HepG2 (cell line): ENCODE measurements at regions not wholly inside any gene's neighbourhood (a gene's known extent, or its start where the extent isn't known, plus 50 kb on each side); places are given as distances from the start of the nearest gene placed in this dataset.

Experiments used
- ATAC-seq: fragments of 200-7000 bp; cut with Tn5 transposase; 3 replicates; pipeline ENCODE4 v1.9.1; 2020; ENCODE audit warnings: mild to moderate bottlenecking, moderate library complexity
- BruUV-seq: library from RNA; stranded (reverse); fragments of 400-500 nt; replicated peaks from 2 replicates; lab custom pipeline; 2021; lab: Mats Ljungman, UMichigan
- CTCF ChIA-PET: fragments of 300-600 bp; formaldehyde crosslinking; extraction: SDS; loops from one replicate; lab custom pipeline; 2021; ENCODE audit warnings: low total read pairs, inconsistent platforms, low intra/inter-chr PET ratio; lab: Yijun Ruan, JAX
- POLR2A ChIA-PET: fragments of 350-600 bp; sonication (Branson Sonifier 250); formaldehyde crosslinking; loops from one replicate; lab custom pipeline; 2020; ENCODE audit warnings: antibody characterized with exemption, inconsistent platforms; lab: Yijun Ruan, JAX
- DNase-seq: peaks from one replicate; pipeline ENCODE4 v3.0.0-alpha.2; 2015; ENCODE audit warnings: low spot score
- FAIRE-seq: peaks from 3 replicates; lab custom pipeline; 2011; peaks lifted over from hg19 to GRCh38; lab: Jason Lieb, UNC
- H2AFZ ChIP-seq: one replicate; pipeline ENCODE4 v1.6.1; 2011; ENCODE audit warnings: low read length, inconsistent platforms
- H3K27ac ChIP-seq: fragments of 300-600 bp; 3 replicates; pipeline ENCODE4 v1.8.0; 2011; ENCODE audit warnings: mixed run types, mild to moderate bottlenecking, mixed read lengths, low read length, inconsistent platforms; ENCODE audit not compliant: insufficient read depth; ENCODE audit errors: extremely low read length
- H3K27me3 ChIP-seq, 2 experiments: fragments of 200-600 bp in 1 of 2; 2 replicates in 1 of 2; 3 replicates in 1 of 2; pipeline versions ENCODE4 v1.6.0 to v1.8.0; 2011; ENCODE audit warnings: low read length in 2 of 2, mild to moderate bottlenecking in 2 of 2, moderate library complexity in 2 of 2, inconsistent platforms in 1 of 2; ENCODE audit not compliant: insufficient read depth in 2 of 2, control insufficient read depth in 1 of 2
- H3K36me3 ChIP-seq, 2 experiments: fragments of 200-600 bp in 1 of 2; replicated peaks in 1 of 2; 2 replicates in 1 of 2; 3 replicates in 1 of 2; pipeline versions ENCODE4 v1.5.1 to v1.8.0; 2011; ENCODE audit warnings: low read length in 2 of 2, inconsistent platforms in 1 of 2; ENCODE audit not compliant: insufficient read depth in 2 of 2, control insufficient read depth in 1 of 2
- H3K4me1 ChIP-seq: 2 replicates; pipeline ENCODE4 v1.5.1; 2012; ENCODE audit warnings: low read length, inconsistent platforms; ENCODE audit not compliant: insufficient read depth
- H3K4me2 ChIP-seq: 2 replicates; pipeline ENCODE4 v1.6.0; 2011; ENCODE audit warnings: low read depth, low read length, inconsistent platforms
- H3K4me3 ChIP-seq, 3 experiments: fragments of 200-600 bp in 1 of 3; sonication (generic), shearing (Covaris generic) in 1 of 3; replicated peaks in 1 of 3; 2 replicates each; pipeline ENCODE4 v1.5.1; 2011 to 2016; ENCODE audit warnings: low read length in 3 of 3, inconsistent platforms in 2 of 3, low read depth in 2 of 3, mild to moderate bottlenecking in 2 of 3, control low read depth in 1 of 3, mixed read lengths in 1 of 3; ENCODE audit not compliant: insufficient read depth in 1 of 3
- H3K79me2 ChIP-seq: one replicate; pipeline ENCODE4 v1.6.1; 2011; ENCODE audit warnings: low read length, inconsistent platforms; ENCODE audit not compliant: insufficient read depth
- H3K9ac ChIP-seq: 2 replicates; pipeline ENCODE4 v1.6.0; 2011; ENCODE audit warnings: mild to moderate bottlenecking, low read depth, low read length, inconsistent platforms; ENCODE audit not compliant: insufficient read depth
- H3K9me3 ChIP-seq: 2 replicates; pipeline ENCODE4 v1.5.1; 2012; ENCODE audit warnings: mild to moderate bottlenecking, low read length
- H4K20me1 ChIP-seq: 2 replicates; pipeline ENCODE4 v1.6.0; 2011; ENCODE audit warnings: inconsistent platforms, mild to moderate bottlenecking, low read length, moderate library complexity; ENCODE audit not compliant: insufficient read depth
- KAT2B ChIP-seq: fragments of 150-350 bp; IDR thresholded peaks from 2 replicates; pipeline ENCODE4 v1.6.1; 2014; ENCODE audit warnings: low read depth, low read length, borderline replicate concordance
- NFE2 ChIP-seq: sonication (generic); formaldehyde crosslinking; IDR thresholded peaks from 2 replicates; pipeline ENCODE4 v1.4.0; 2020; ENCODE audit warnings: missing genetic modification reagents
- RAD51 ChIP-seq: fragments of 450-650 bp; IDR thresholded peaks from 2 replicates; pipeline ENCODE4 v1.6.1; 2016; ENCODE audit warnings: borderline replicate concordance
- TBX3 ChIP-seq: fragments of 450-650 bp; IDR thresholded peaks from 2 replicates; pipeline ENCODE4 v1.6.1; 2017; ENCODE audit warnings: antibody characterized with exemption, mild to moderate bottlenecking, inconsistent platforms, borderline replicate concordance
- ZNF263 ChIP-seq: sonication (generic); formaldehyde crosslinking; IDR thresholded peaks from 2 replicates; pipeline ENCODE4 v1.4.0; 2020; ENCODE audit warnings: missing genetic modification reagents
- ZNF549 ChIP-seq: sonication (generic); formaldehyde crosslinking; IDR thresholded peaks from 2 replicates; pipeline ENCODE4 v1.5.0; 2020; ENCODE audit warnings: missing genetic modification reagents
- ZNF589 ChIP-seq: sonication (generic); formaldehyde crosslinking; conservative IDR thresholded peaks from 2 replicates; pipeline ENCODE4 v1.8.0; 2022; ENCODE audit warnings: mild to moderate bottlenecking, moderate library complexity, missing genetic modification reagents
- ZNF746 ChIP-seq: sonication (generic); formaldehyde crosslinking; IDR thresholded peaks from 2 replicates; pipeline ENCODE4 v1.8.0; 2022; ENCODE audit warnings: mild to moderate bottlenecking, missing genetic modification reagents
- ZNF761 ChIP-seq: sonication (generic); formaldehyde crosslinking; conservative IDR thresholded peaks from 2 replicates; pipeline ENCODE4 v1.4.0; 2020; ENCODE audit warnings: mild to moderate bottlenecking, missing genetic modification reagents
- ZSCAN20 ChIP-seq: sonication (generic); formaldehyde crosslinking; IDR thresholded peaks from 2 replicates; pipeline ENCODE4 v1.4.0; 2020; ENCODE audit warnings: missing genetic modification reagents, mild to moderate bottlenecking, borderline replicate concordance
- WGBS: methylation state at CpG from one replicate; pipeline ENCODE4 v1.1.6; 2017; ENCODE audit warnings: low lambda C conversion rate; 5-methylcytosine and 5-hydroxymethylcytosine counted together
- in situ Hi-C: cut with HindIII; loops from 2 replicates; pipeline ENCODE4 v1.10.0; 2017; ENCODE audit warnings: low pct_unique_long_range_greater_than_20kb; ENCODE audit not compliant: extremely low pct_ligation_motif_present
- intact Hi-C: fragments of 100-400 bp; cut with micrococcal nuclease; formaldehyde crosslinking; loops from one replicate; pipeline ENCODE4 v1.10.0; 2022; ENCODE audit not compliant: unreplicated experiment
- TF ChIP-seq, protein P1 (sequence below): sonication (generic); formaldehyde crosslinking; IDR thresholded peaks from 2 replicates; pipeline ENCODE4 v1.9.0; 2022; ENCODE audit warnings: low read depth, missing genetic modification reagents
- TF ChIP-seq, protein P2 (sequence below), 2 experiments: sonication (generic) in 1 of 2; formaldehyde crosslinking in 1 of 2; IDR thresholded peaks; 2 replicates each; pipeline versions ENCODE4 v1.4.0 to v1.6.1; 2016 to 2020; ENCODE audit warnings: borderline replicate concordance in 1 of 2, low read depth in 1 of 2, mild to moderate bottlenecking in 1 of 2, missing genetic modification reagents in 1 of 2
- TF ChIP-seq, protein P3 (sequence below): sonication (generic); formaldehyde crosslinking; IDR thresholded peaks from 2 replicates; pipeline ENCODE4 v1.5.1; 2020; ENCODE audit warnings: mild to moderate bottlenecking, missing genetic modification reagents, moderate library complexity
- TF ChIP-seq, protein P4 (sequence below): sonication (generic); formaldehyde crosslinking; IDR thresholded peaks from 2 replicates; pipeline ENCODE4; 2020; ENCODE audit warnings: missing genetic modification reagents, mild to moderate bottlenecking, borderline replicate concordance

DNA sequence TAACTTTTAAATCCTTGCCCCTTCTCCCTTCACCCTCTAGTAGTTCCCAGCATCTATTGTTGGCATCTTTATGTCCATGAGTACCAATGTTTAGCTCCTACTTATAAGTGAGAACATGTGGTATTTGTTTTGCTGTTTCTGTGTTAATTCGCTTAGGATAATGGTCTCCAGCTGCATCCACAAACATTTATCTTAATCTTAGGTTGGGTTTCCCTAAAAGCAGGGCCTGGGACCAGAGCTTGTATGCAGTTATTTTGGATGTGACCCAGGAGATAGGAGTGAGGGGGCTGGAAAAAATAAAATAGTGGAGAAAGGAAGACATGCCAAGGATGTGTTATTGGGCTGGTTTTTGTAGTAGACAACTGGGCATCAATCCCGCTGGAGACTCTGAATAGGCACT lies 571.8 kb downstream of the CCSER2 start (continued):
- TF ChIP-seq ZNF761 (CRISPR knock-in tag) (no peak), ZNF263 (no peak), NFE2 (CRISPR knock-in tag) (no peak)
- TF ChIP-seq, protein P1, sequence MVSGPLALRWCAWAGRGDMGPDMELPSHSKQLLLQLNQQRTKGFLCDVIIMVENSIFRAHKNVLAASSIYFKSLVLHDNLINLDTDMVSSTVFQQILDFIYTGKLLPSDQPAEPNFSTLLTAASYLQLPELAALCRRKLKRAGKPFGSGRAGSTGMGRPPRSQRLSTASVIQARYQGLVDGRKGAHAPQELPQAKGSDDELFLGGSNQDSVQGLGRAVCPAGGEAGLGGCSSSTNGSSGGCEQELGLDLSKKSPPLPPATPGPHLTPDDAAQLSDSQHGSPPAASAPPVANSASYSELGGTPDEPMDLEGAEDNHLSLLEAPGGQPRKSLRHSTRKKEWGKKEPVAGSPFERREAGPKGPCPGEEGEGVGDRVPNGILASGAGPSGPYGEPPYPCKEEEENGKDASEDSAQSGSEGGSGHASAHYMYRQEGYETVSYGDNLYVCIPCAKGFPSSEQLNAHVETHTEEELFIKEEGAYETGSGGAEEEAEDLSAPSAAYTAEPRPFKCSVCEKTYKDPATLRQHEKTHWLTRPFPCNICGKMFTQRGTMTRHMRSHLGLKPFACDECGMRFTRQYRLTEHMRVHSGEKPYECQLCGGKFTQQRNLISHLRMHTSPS (CRISPR knock-in tag): no peak
- TF ChIP-seq, protein P2, sequence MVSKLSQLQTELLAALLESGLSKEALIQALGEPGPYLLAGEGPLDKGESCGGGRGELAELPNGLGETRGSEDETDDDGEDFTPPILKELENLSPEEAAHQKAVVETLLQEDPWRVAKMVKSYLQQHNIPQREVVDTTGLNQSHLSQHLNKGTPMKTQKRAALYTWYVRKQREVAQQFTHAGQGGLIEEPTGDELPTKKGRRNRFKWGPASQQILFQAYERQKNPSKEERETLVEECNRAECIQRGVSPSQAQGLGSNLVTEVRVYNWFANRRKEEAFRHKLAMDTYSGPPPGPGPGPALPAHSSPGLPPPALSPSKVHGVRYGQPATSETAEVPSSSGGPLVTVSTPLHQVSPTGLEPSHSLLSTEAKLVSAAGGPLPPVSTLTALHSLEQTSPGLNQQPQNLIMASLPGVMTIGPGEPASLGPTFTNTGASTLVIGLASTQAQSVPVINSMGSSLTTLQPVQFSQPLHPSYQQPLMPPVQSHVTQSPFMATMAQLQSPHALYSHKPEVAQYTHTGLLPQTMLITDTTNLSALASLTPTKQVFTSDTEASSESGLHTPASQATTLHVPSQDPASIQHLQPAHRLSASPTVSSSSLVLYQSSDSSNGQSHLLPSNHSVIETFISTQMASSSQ (IDR thresholded peaks at IDR 0.05; ENCODE audit: low read depth): no peak
- TF ChIP-seq, protein P2 (CRISPR knock-in tag; IDR thresholded peaks at IDR 0.05; ENCODE audit: borderline replicate concordance): no peak

DNA sequence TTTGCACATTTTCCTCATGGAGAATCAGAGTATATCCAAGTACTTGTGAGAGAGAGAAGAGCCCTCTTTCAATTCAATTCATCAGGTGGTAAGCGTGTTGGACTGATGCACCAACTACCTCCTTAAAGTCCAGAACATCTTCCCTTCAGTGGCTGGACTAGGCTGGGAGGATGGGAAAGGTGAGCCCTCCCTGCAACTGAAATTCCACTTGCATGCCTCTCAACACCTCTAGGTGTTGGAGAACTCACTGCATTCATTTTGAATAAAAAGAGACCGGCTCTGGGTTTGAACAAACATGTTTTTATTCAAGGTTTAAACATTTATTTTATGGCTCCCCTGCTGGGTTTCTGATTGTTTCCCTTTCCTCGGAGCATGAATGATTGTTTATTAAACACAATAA lies 573.5 kb downstream of the CCSER2 start:
- 15% methylated on average over 3 of the region's 3 CpGs for WGBS
- TF ChIP-seq KAT2B: no peak
- no peak for TF ChIP-seq ZNF589 (CRISPR knock-in tag)
- TF ChIP-seq, protein P3, sequence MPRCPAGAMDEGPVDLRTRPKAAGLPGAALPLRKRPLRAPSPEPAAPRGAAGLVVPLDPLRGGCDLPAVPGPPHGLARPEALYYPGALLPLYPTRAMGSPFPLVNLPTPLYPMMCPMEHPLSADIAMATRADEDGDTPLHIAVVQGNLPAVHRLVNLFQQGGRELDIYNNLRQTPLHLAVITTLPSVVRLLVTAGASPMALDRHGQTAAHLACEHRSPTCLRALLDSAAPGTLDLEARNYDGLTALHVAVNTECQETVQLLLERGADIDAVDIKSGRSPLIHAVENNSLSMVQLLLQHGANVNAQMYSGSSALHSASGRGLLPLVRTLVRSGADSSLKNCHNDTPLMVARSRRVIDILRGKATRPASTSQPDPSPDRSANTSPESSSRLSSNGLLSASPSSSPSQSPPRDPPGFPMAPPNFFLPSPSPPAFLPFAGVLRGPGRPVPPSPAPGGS (CRISPR knock-in tag): no peak
- no peak for TF ChIP-seq RAD51
- TF ChIP-seq, protein P4, sequence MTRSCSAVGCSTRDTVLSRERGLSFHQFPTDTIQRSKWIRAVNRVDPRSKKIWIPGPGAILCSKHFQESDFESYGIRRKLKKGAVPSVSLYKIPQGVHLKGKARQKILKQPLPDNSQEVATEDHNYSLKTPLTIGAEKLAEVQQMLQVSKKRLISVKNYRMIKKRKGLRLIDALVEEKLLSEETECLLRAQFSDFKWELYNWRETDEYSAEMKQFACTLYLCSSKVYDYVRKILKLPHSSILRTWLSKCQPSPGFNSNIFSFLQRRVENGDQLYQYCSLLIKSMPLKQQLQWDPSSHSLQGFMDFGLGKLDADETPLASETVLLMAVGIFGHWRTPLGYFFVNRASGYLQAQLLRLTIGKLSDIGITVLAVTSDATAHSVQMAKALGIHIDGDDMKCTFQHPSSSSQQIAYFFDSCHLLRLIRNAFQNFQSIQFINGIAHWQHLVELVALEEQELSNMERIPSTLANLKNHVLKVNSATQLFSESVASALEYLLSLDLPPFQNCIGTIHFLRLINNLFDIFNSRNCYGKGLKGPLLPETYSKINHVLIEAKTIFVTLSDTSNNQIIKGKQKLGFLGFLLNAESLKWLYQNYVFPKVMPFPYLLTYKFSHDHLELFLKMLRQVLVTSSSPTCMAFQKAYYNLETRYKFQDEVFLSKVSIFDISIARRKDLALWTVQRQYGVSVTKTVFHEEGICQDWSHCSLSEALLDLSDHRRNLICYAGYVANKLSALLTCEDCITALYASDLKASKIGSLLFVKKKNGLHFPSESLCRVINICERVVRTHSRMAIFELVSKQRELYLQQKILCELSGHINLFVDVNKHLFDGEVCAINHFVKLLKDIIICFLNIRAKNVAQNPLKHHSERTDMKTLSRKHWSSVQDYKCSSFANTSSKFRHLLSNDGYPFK (CRISPR knock-in tag): no peak
- no peak for TF ChIP-seq TBX3
- TF ChIP-seq ZSCAN20 (CRISPR knock-in tag): no peak
- TF ChIP-seq ZNF746: no peak
- no peak for TF ChIP-seq ZNF549

More for the DNA sequence above, 573.5 kb downstream of the CCSER2 start:
- Histone ChIP-seq H3K27me3 (no peaks in the 10 kb centered on the region), H3K36me3 (no peaks in the 10 kb centered on the region), H3K4me3 (no peak overlapping the region), H3K79me2 (no peaks in the 10 kb centered on the region), H3K9me3 (no peaks in the 10 kb centered on the region), H3K4me1 (no peaks in the 10 kb centered on the region), H3K27ac (no peak overlapping the region), H3K4me2 (no peak overlapping the region), H3K9ac (no peak overlapping the region), H2AFZ (no peak overlapping the region), H4K20me1 (no peaks in the 10 kb centered on the region)
- ChIA-PET CTCF (no interaction called here), POLR2A (no interaction called here)
- no peak for FAIRE-seq
- no peak for DNase-seq
- BruUV-seq: no TSS peak
- in situ Hi-C loops: no loop called here
- intact Hi-C loops: no loop called here
- no peak for ATAC-seq
